Naive thymus-derived CD4-positive, alpha-beta T cell (primary cell): ENCODE measurements at regions not wholly inside any gene's neighbourhood (a gene's known extent, or its start where the extent isn't known, plus 50 kb on each side); places are given as distances from the start of the nearest gene placed in this dataset.
"Not testable (repeated sequence)": the region's sequence is repeated elsewhere in the genome, so short reads cannot be mapped to it uniquely, and the experiment has no call there.

Experiments used
- ATAC-seq: fragments of 150-1000 bp; cut with Tn5 transposase; 2 replicates; pipeline ENCODE4 v1.10.0; 2021; ENCODE audit warnings: mild to moderate bottlenecking, moderate library complexity
- CTCF ChIA-PET: fragments of 350-600 bp; sonication (Branson Sonifier 250); formaldehyde crosslinking; loops from one replicate; lab custom pipeline; 2021; ENCODE audit warnings: antibody characterized with exemption; lab: Charles Lee
- POLR2A ChIA-PET: fragments of 350-600 bp; sonication (Branson Sonifier 250); formaldehyde crosslinking; loops from one replicate; lab custom pipeline; 2021; ENCODE audit warnings: antibody characterized with exemption, inconsistent platforms; lab: Charles Lee
- DNase-seq, 9 donors: peaks; one replicate each; pipeline versions ENCODE4 v3.0.0 to v3.0.0-alpha.2; 2020 to 2022; ENCODE audit warnings: mixed read lengths in 1 of 9
- H3K27ac ChIP-seq: one replicate; pipeline ENCODE4 v1.7.0; 2013; ENCODE audit warnings: mild to moderate bottlenecking, low read depth, low read length, moderate library complexity
- H3K27me3 ChIP-seq, 2 donors: one replicate each; pipeline ENCODE4 v1.7.0; 2013; ENCODE audit warnings: low read length in 2 of 2, mild to moderate bottlenecking in 2 of 2, moderate library complexity in 2 of 2; ENCODE audit not compliant: control insufficient read depth in 2 of 2, insufficient read depth in 2 of 2
- H3K36me3 ChIP-seq, 3 experiments: 1 replicate in 2 of 3; 2 replicates in 1 of 3; pipeline ENCODE4 v1.7.0; 2013; ENCODE audit warnings: low read length in 3 of 3, mild to moderate bottlenecking in 3 of 3, moderate library complexity in 1 of 3; ENCODE audit not compliant: insufficient read depth in 3 of 3, control insufficient read depth in 2 of 3
- H3K4me1 ChIP-seq, 2 donors: one replicate each; pipeline ENCODE4 v1.7.0; 2013; ENCODE audit warnings: low read length in 2 of 2, mild to moderate bottlenecking in 2 of 2, moderate library complexity in 1 of 2; ENCODE audit not compliant: control insufficient read depth in 2 of 2, insufficient read depth in 2 of 2
- H3K4me3 ChIP-seq: 2 replicates; pipeline ENCODE4 v1.7.0; 2013; ENCODE audit warnings: mild to moderate bottlenecking, low read length
- H3K9me3 ChIP-seq, 3 experiments: 1 replicate in 2 of 3; 2 replicates in 1 of 3; pipeline ENCODE4 v1.7.0; 2013; ENCODE audit warnings: low read length in 3 of 3; ENCODE audit not compliant: control insufficient read depth in 2 of 3
- H3K27ac Mint-ChIP-seq, 9 donors: one replicate each; pipeline ENCODE4 v1.8.0; 2020 to 2022; ENCODE audit warnings: mixed read lengths in 9 of 9, mild to moderate bottlenecking in 8 of 9, moderate library complexity in 5 of 9, inconsistent platforms in 2 of 9
- H3K27me3 Mint-ChIP-seq, 5 donors: one replicate each; pipeline ENCODE4 v1.8.0; 2021 to 2022; ENCODE audit warnings: mixed read lengths in 5 of 5, mild to moderate bottlenecking in 1 of 5
- H3K36me3 Mint-ChIP-seq, 5 donors: one replicate each; pipeline ENCODE4 v1.8.0; 2020 to 2022; ENCODE audit warnings: mixed read lengths in 5 of 5, mild to moderate bottlenecking in 3 of 5, inconsistent platforms in 1 of 5
- H3K4me1 Mint-ChIP-seq, 7 donors: one replicate each; pipeline ENCODE4 v1.8.0; 2020 to 2022; ENCODE audit warnings: mixed read lengths in 7 of 7, mild to moderate bottlenecking in 3 of 7, inconsistent platforms in 1 of 7
- H3K4me3 Mint-ChIP-seq, 10 donors: one replicate each; pipeline ENCODE4 v1.8.0; 2020 to 2022; ENCODE audit warnings: mild to moderate bottlenecking in 10 of 10, mixed read lengths in 10 of 10, moderate library complexity in 6 of 10, inconsistent platforms in 2 of 10
- H3K9me3 Mint-ChIP-seq, 11 donors: one replicate each; pipeline ENCODE4 v1.8.0; 2020 to 2022; ENCODE audit warnings: mixed read lengths in 11 of 11, mild to moderate bottlenecking in 4 of 11, inconsistent platforms in 1 of 11, moderate library complexity in 1 of 11
- intact Hi-C, 2 donors: fragments of 100-400 bp; cut with micrococcal nuclease; formaldehyde crosslinking; loops; one replicate each; pipeline ENCODE4 v1.15.1; 2023

DNA sequence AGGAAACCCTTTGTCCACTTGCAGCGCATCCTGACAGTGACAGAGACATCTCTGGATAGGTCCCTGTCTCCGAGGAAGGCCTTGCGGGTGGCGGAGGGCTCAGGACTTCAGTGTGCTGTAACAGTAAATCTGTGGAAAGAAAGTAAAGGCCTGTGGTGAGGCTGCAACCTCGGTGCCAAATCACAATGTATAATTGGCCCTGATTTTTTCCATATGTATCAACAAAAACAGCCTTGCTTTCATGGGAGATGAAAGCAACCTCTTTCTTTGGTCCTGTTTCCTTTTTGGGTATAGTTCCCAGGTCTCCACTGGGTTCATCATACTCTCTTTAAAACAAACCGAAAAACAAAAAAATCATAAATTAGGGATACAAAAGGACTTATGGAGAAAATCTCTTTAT, 110.9 kb upstream of the BMPER start:
- no peak overlapping the region for H3K27ac ChIP-seq
- no peak overlapping the region for H3K4me3 ChIP-seq
- CTCF ChIA-PET: no interaction called here
- H3K36me3 ChIP-seq: no peaks in the 10 kb centered on the region
- Mint-ChIP-seq H3K4me1 (no peaks in the 10 kb centered on the region), H3K36me3 (peaks cover 0 to 4% (median 0%) of the 10 kb centered on the region in 5 donors), H3K9me3 (peaks cover 0 to 4% (median 0%) of the 10 kb centered on the region in 11 donors), H3K27me3 (no peaks in the 10 kb centered on the region), H3K27ac (no peak overlapping the region), H3K4me3 (no peak overlapping the region)
- no peaks in the 10 kb centered on the region for H3K4me1 ChIP-seq
- DNase-seq: no peak
- H3K9me3 ChIP-seq: no peaks in the 10 kb centered on the region
- no peak for ATAC-seq
- no peaks in the 10 kb centered on the region for H3K27me3 ChIP-seq
- intact Hi-C loops: no loop called here
- POLR2A ChIA-PET: no interaction called here

DNA sequence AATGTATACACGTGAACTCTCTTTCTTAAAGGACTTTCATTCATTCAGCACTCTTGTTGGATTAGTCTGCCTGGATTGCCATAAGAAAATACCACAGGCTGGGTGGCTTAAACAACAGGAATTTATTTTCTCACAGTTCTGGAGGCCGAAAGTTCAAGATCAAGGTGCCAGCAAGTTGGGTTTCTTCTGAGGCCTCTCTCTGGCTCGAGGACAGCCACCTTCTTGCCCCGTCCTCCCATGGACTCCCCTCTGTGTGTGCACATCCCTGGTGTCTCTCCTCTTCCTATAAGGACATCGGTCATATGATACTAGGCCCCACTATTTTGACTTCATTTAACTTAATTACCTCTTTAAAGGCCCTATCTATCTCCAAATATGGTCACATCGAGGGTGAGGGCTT, 110.4 kb upstream of the BMPER start:
- no peak overlapping the region for H3K27ac Mint-ChIP-seq
- ATAC-seq (no peak), DNase-seq (no peak)
- intact Hi-C loops: no loop called here
- ChIA-PET POLR2A (no interaction called here), CTCF (no interaction called here)
- peaks cover 0 to 4% (median 0%) of the 10 kb centered on the region in 11 donors for H3K9me3 Mint-ChIP-seq
- H3K36me3 Mint-ChIP-seq: peaks cover 0 to 4% (median 0%) of the 10 kb centered on the region in 5 donors
- H3K27ac ChIP-seq: no peak overlapping the region
- H3K4me3 ChIP-seq: no peak overlapping the region
- H3K9me3 ChIP-seq: no peaks in the 10 kb centered on the region
- no peaks in the 10 kb centered on the region for H3K4me1 ChIP-seq
- H3K4me1 Mint-ChIP-seq: no peaks in the 10 kb centered on the region
- no peak overlapping the region for H3K4me3 Mint-ChIP-seq
- no peaks in the 10 kb centered on the region for H3K27me3 Mint-ChIP-seq
- no peaks in the 10 kb centered on the region for H3K36me3 ChIP-seq
- no peaks in the 10 kb centered on the region for H3K27me3 ChIP-seq

DNA sequence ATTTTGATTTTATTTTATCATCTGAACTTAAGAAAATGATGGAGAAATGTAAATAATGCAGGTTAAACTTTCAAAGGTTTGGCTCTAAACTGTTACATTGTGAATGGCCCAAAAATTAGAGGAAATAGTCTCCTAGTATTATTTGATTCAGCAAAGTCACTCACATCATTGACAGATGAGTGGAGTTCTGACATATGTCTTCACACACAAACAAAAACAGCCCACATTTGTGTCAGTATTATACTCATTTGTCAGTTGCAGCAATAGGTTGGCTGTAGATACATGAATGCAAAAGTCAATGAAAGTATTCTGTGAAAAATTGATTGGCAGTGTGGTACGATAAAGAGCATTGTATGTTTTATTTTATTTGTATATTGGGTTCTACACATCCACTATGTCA, 108.8 kb upstream of the BMPER start:
- Mint-ChIP-seq H3K4me3 (no peak overlapping the region), H3K4me1 (no peaks in the 10 kb centered on the region), H3K27me3 (no peaks in the 10 kb centered on the region), H3K9me3 (peaks cover 0 to 4% (median 1%) of the 10 kb centered on the region in 11 donors), H3K36me3 (peaks cover 0 to 4% (median 0%) of the 10 kb centered on the region in 5 donors), H3K27ac (no peak overlapping the region)
- H3K27me3 ChIP-seq: no peaks in the 10 kb centered on the region
- no peak overlapping the region for H3K4me3 ChIP-seq
- H3K9me3 ChIP-seq: no peaks in the 10 kb centered on the region
- ATAC-seq (no peak), DNase-seq (no peak)
- POLR2A ChIA-PET: no interaction called here
- no peaks in the 10 kb centered on the region for H3K4me1 ChIP-seq
- intact Hi-C loops: no loop called here
- H3K27ac ChIP-seq: no peak overlapping the region
- CTCF ChIA-PET: no interaction called here
- H3K36me3 ChIP-seq: no peaks in the 10 kb centered on the region

DNA sequence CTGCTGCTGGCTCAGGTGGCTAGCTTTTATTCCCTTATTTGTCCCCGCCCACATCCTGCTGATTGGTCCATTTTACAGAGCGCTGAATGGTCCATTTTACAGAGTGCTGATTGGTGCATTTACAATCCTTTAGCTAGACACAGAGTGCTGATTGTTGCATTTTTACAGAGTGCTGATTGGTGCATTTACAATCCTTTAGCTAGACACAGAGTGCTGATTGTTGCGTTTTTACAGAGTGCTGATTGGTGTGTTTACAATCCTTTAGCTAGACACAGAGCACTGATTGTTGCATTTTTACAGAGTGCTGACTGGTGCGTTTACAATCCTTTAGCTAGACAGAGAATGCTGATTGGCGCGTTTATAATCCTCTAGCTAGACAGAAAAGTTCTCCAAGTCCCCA, 107.8 kb upstream of the BMPER start:
- H3K4me3 ChIP-seq, DNase-seq, H3K27me3 Mint-ChIP-seq, H3K9me3 ChIP-seq, H3K36me3 Mint-ChIP-seq, CTCF ChIA-PET, H3K9me3 Mint-ChIP-seq, H3K4me1 Mint-ChIP-seq, H3K4me3 Mint-ChIP-seq, intact Hi-C loops, H3K27me3 ChIP-seq, H3K4me1 ChIP-seq, ATAC-seq, POLR2A ChIA-PET, H3K27ac Mint-ChIP-seq, H3K27ac ChIP-seq, H3K36me3 ChIP-seq: not testable (repeated sequence)

DNA sequence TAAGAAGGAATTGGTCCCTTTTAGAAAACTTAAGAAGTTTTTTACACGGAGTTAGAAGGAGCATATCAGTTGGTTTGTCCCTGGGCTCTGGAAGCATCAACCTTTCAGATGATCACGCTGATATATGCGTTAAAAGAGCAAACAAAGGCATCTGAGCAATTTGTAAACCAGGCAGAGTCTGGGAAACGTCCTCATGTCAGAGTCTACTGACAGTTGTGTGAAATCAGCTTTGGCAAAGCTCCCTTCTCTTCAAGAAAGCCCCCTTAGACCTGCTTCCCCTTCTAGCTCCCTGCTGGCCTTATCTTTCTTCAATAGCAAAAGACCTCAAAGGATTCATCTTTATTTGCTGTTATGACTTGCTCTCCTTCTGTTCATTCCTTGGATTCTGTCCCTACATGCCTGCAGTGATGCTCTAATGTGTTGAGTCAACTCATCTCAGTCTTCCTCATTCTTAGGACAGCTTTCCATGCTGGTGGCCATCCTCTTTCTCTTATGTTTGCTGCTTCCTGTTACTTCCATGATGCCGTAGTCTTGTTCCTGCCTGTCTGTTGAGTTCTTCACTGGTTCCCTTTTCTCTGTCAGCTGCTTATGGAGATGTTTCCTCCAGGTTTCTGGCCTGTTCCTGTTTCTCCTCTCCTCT, 106.5 kb upstream of the BMPER start:
- DNase-seq (no peak), ATAC-seq (no peak)
- H3K4me3 ChIP-seq: no peak overlapping the region
- ChIA-PET CTCF (no interaction called here), POLR2A (no interaction called here)
- peaks cover 0 to 5% (median 1%) of the 10 kb centered on the region in 11 donors for H3K9me3 Mint-ChIP-seq
- no peak overlapping the region for H3K27ac ChIP-seq
- no peaks in the 10 kb centered on the region for H3K4me1 ChIP-seq
- H3K36me3 ChIP-seq: no peaks in the 10 kb centered on the region
- peaks cover 0 to 4% (median 0%) of the 10 kb centered on the region in 5 donors for H3K36me3 Mint-ChIP-seq
- H3K9me3 ChIP-seq: no peaks in the 10 kb centered on the region
- H3K4me3 Mint-ChIP-seq: no peak overlapping the region
- intact Hi-C loops: no loop called here
- H3K27ac Mint-ChIP-seq: no peak overlapping the region
- no peaks in the 10 kb centered on the region for H3K4me1 Mint-ChIP-seq
- no peaks in the 10 kb centered on the region for H3K27me3 ChIP-seq
- H3K27me3 Mint-ChIP-seq: no peaks in the 10 kb centered on the region

DNA sequence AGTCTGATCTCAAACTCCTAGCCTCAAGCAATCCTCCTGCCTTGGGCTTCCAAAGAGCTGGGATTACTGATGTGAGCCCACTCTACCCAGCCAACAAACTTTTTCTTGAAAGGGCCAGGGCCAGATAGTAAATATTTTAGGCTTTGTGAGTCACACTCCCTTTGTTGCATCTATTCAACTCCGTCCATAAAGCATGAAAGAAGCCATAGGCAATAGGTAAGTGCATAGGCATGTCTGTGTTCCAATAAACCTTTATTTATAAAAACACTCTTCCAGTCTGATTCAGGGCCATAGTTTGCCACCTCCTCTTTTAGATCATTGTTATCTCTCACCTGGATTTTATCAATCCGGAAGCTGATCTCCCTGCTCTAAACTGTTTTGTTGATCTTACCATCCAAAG, 105.6 kb upstream of the BMPER start:
- Histone ChIP-seq H3K36me3 (no peaks in the 10 kb centered on the region), H3K4me1 (no peaks in the 10 kb centered on the region), H3K27me3 (no peaks in the 10 kb centered on the region), H3K27ac (no peak overlapping the region), H3K9me3 (no peaks in the 10 kb centered on the region), H3K4me3 (no peak overlapping the region)
- Mint-ChIP-seq H3K36me3 (peaks cover 0 to 4% (median 0%) of the 10 kb centered on the region in 5 donors), H3K27ac (no peak overlapping the region), H3K9me3 (peaks cover 0 to 5% (median 2%) of the 10 kb centered on the region in 11 donors), H3K4me3 (no peak overlapping the region), H3K27me3 (no peaks in the 10 kb centered on the region), H3K4me1 (no peaks in the 10 kb centered on the region)
- POLR2A ChIA-PET: no interaction called here
- CTCF ChIA-PET: no interaction called here
- DNase-seq: no peak
- no peak for ATAC-seq
- intact Hi-C loops: no loop called here

DNA sequence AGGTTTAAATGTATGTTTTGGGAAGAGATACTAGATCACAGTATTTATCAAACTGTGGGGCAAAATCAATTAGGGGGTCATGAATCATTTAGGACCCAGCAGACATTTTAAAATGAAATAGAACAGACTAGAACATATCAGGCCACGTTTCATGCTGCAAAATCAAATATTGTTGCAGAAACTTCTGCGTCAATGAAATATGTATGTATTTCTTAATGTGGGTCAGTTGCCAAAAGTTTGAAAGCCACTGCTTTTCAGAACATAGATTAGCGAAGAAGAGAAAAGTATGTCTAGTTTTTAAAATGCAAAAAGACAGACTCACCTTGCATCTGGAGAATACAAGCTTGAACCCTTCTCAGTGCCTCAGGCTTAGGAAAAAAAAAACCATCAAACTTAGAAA, 102.7 kb upstream of the BMPER start:
- H3K4me1 ChIP-seq: no peaks in the 10 kb centered on the region

More for the DNA sequence above, 102.7 kb upstream of the BMPER start:
- Mint-ChIP-seq H3K4me3 (no peak overlapping the region), H3K4me1 (no peaks in the 10 kb centered on the region), H3K36me3 (peaks cover 0 to 4% (median 0%) of the 10 kb centered on the region in 5 donors), H3K9me3 (peaks cover 0 to 5% (median 2%) of the 10 kb centered on the region in 11 donors), H3K27ac (no peak overlapping the region), H3K27me3 (no peaks in the 10 kb centered on the region)
- intact Hi-C loops: no loop called here
- Histone ChIP-seq H3K36me3 (no peaks in the 10 kb centered on the region), H3K27ac (no peak overlapping the region), H3K4me3 (no peak overlapping the region), H3K27me3 (no peaks in the 10 kb centered on the region), H3K9me3 (no peaks in the 10 kb centered on the region)
- ChIA-PET POLR2A (no interaction called here), CTCF (no interaction called here)
- no peak for ATAC-seq
- no peak for DNase-seq
